ENCODE measurements at regions not wholly inside any gene's neighbourhood (a gene's known extent, or its start where the extent isn't known, plus 50 kb on each side); places are given as distances from the start of the nearest gene placed in this dataset.
"Not testable (repeated sequence)": the region's sequence is repeated elsewhere in the genome, so short reads cannot be mapped to it uniquely, and the experiment has no call there.

DNA sequence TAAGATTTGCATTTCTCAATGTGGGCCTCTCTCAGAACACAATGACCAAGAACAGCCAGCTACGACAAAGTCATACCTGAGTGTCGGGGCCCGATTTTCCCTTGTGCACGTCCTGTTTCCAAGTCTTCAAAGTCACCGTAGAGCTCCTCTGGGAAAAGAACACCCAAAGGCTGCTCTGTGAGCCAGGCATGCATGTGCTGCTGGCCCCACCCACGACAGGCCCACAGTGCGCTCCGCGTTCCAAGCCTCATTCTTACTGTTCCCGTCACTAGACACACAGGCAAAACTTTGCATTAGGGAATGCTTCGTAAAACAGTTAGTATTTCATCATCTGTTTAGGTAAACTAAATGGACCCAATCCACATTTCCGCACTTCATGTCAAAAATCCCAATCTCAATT, 1905.1 kb downstream of the FOXD4L5 start:
- TF ChIP-seq, protein P1, sequence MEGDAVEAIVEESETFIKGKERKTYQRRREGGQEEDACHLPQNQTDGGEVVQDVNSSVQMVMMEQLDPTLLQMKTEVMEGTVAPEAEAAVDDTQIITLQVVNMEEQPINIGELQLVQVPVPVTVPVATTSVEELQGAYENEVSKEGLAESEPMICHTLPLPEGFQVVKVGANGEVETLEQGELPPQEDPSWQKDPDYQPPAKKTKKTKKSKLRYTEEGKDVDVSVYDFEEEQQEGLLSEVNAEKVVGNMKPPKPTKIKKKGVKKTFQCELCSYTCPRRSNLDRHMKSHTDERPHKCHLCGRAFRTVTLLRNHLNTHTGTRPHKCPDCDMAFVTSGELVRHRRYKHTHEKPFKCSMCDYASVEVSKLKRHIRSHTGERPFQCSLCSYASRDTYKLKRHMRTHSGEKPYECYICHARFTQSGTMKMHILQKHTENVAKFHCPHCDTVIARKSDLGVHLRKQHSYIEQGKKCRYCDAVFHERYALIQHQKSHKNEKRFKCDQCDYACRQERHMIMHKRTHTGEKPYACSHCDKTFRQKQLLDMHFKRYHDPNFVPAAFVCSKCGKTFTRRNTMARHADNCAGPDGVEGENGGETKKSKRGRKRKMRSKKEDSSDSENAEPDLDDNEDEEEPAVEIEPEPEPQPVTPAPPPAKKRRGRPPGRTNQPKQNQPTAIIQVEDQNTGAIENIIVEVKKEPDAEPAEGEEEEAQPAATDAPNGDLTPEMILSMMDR (IDR thresholded peaks at IDR 0.05): not testable (repeated sequence)
- TF ChIP-seq POLR2A (IDR thresholded peaks at IDR 0.05; ENCODE audit: low read depth); POLR2AphosphoS5 (IDR thresholded peaks at IDR 0.05): not testable (repeated sequence)
